Endothelial cell of umbilical vein (primary cell): ENCODE measurements at regions not wholly inside any gene's neighbourhood (a gene's known extent, or its start where the extent isn't known, plus 50 kb on each side); places are given as distances from the start of the nearest gene placed in this dataset.
"Not testable (repeated sequence)": the region's sequence is repeated elsewhere in the genome, so short reads cannot be mapped to it uniquely, and the experiment has no call there.

ENCODE experiments used
- BruUV-seq: library from RNA; stranded (reverse); fragments of 400-500 nt; replicated peaks from 2 replicates; lab custom pipeline; 2021; lab: Mats Ljungman, UMichigan
- CTCF ChIA-PET: fragments of 300-600, 350-600 bp; sonication (Branson Sonifier 250); formaldehyde crosslinking; loops from one replicate; lab custom pipeline; 2021; ENCODE audit warnings: antibody characterized with exemption, inconsistent platforms; lab: Charles Lee
- POLR2A ChIA-PET: fragments of 300-600, 350-600 bp; sonication (Branson Sonifier 250); formaldehyde crosslinking; loops from one replicate; lab custom pipeline; 2021; ENCODE audit warnings: antibody characterized with exemption, inconsistent platforms; lab: Charles Lee
- DNase-seq: peaks from one replicate; pipeline ENCODE4 v3.0.0-alpha.2; 2011; ENCODE audit warnings: low read depth, low spot score
- FAIRE-seq: peaks from 2 replicates; lab custom pipeline; 2011; peaks lifted over from hg19 to GRCh38; lab: Jason Lieb, UNC
- H2AFZ ChIP-seq: 2 replicates; pipeline ENCODE4 v1.6.0; 2012; ENCODE audit warnings: low read depth, low read length, control low read depth, inconsistent platforms
- H3K27ac ChIP-seq: 2 replicates; pipeline ENCODE4 v1.5.1; 2011; ENCODE audit warnings: low read depth, mild to moderate bottlenecking, control low read depth, low read length, moderate library complexity; ENCODE audit not compliant: insufficient read depth
- H3K27me3 ChIP-seq, 2 experiments: 2 replicates each; pipeline versions ENCODE4 v1.6.0 to v1.6.1; 2011; ENCODE audit warnings: low read length in 2 of 2, mixed read lengths in 1 of 2; ENCODE audit not compliant: control insufficient read depth in 2 of 2, insufficient read depth in 2 of 2
- H3K36me3 ChIP-seq, 2 experiments: 2 replicates in 1 of 2; 3 replicates in 1 of 2; pipeline ENCODE4 v1.5.1; 2011; ENCODE audit warnings: low read length in 2 of 2, mild to moderate bottlenecking in 1 of 2, moderate library complexity in 1 of 2; ENCODE audit not compliant: control insufficient read depth in 2 of 2, insufficient read depth in 2 of 2; ENCODE audit errors: extremely low read depth in 1 of 2
- H3K4me1 ChIP-seq: 3 replicates; pipeline ENCODE4 v1.5.1; 2011; ENCODE audit warnings: mild to moderate bottlenecking, low read length; ENCODE audit not compliant: control insufficient read depth, insufficient read depth; ENCODE audit errors: extremely low read depth
- H3K4me2 ChIP-seq: 2 replicates; pipeline ENCODE4 v1.6.1; 2011; ENCODE audit warnings: low read length, control low read depth, mixed read lengths; ENCODE audit not compliant: insufficient read depth
- H3K4me3 ChIP-seq, 3 experiments: fragments of 200-600 bp in 1 of 3; sonication (generic), shearing (Covaris generic) in 1 of 3; replicated peaks in 1 of 3; 2 replicates each; pipeline ENCODE4 v1.5.1; 2011 to 2016; ENCODE audit warnings: control low read depth in 3 of 3, low read length in 3 of 3, mild to moderate bottlenecking in 2 of 3, inconsistent platforms in 1 of 3, low read depth in 1 of 3, moderate library complexity in 1 of 3; ENCODE audit not compliant: insufficient read depth in 1 of 3
- H3K79me2 ChIP-seq: 2 replicates; pipeline ENCODE4 v1.6.0; 2012; ENCODE audit warnings: low read length, inconsistent platforms; ENCODE audit not compliant: control insufficient read depth, insufficient read depth
- H3K9ac ChIP-seq: replicated peaks from 2 replicates; pipeline ENCODE3; 2011; ENCODE audit warnings: low read length, control low read depth; ENCODE audit not compliant: insufficient read depth; ENCODE audit errors: extremely low read depth
- H3K9me1 ChIP-seq: replicated peaks from 3 replicates; pipeline ENCODE4 v1.6.0; 2011; ENCODE audit warnings: mild to moderate bottlenecking, low read length; ENCODE audit not compliant: control insufficient read depth, insufficient read depth; ENCODE audit errors: extremely low read depth
- H3K9me3 ChIP-seq: replicated peaks from 2 replicates; pipeline ENCODE4 v1.5.1; 2012; ENCODE audit warnings: low read length, inconsistent platforms; ENCODE audit not compliant: control insufficient read depth, insufficient read depth
- H4K20me1 ChIP-seq: replicated peaks from 2 replicates; pipeline ENCODE3; 2011; ENCODE audit warnings: mild to moderate bottlenecking, low read length; ENCODE audit not compliant: control insufficient read depth, insufficient read depth; ENCODE audit errors: extremely low read depth
- CTCF ChIP-seq, 2 donors: IDR thresholded peaks; 1 replicate in 1 of 2; 2 replicates in 1 of 2; pipeline ENCODE4 v1.5.1; 2011; ENCODE audit warnings: low read length in 2 of 2, mild to moderate bottlenecking in 2 of 2, moderate library complexity in 2 of 2, control low read depth in 1 of 2, inconsistent platforms in 1 of 2, low read depth in 1 of 2; ENCODE audit not compliant: insufficient read depth in 1 of 2; ENCODE audit errors: extremely low read depth in 1 of 2
- EZH2 ChIP-seq: IDR thresholded peaks from 2 replicates; pipeline ENCODE4 v1.6.1; 2012; ENCODE audit warnings: borderline replicate concordance, low read depth, mild to moderate bottlenecking, moderate library complexity, low read length, inconsistent platforms; ENCODE audit not compliant: severe bottlenecking
- FOS ChIP-seq: IDR thresholded peaks from 2 replicates; pipeline ENCODE4 v1.6.1; 2011; ENCODE audit warnings: mild to moderate bottlenecking, low read length, moderate library complexity, borderline replicate concordance; ENCODE audit not compliant: insufficient read depth
- GATA2 ChIP-seq: IDR thresholded peaks from 2 replicates; pipeline ENCODE4 v1.7.0; 2011; ENCODE audit warnings: low read depth, mild to moderate bottlenecking, moderate library complexity, mixed read lengths, low read length; ENCODE audit not compliant: insufficient read length, insufficient read depth
- JUN ChIP-seq: IDR thresholded peaks from 2 replicates; pipeline ENCODE4 v1.6.1; 2011; ENCODE audit warnings: borderline replicate concordance, low read depth; ENCODE audit not compliant: insufficient read length, insufficient read depth
- MAX ChIP-seq: IDR thresholded peaks from 2 replicates; pipeline ENCODE4 v1.6.1; 2011; ENCODE audit not compliant: insufficient read depth, insufficient read length
- MYC ChIP-seq: IDR thresholded peaks from one replicate; pipeline ENCODE4 v1.6.1; 2011; ENCODE audit warnings: mild to moderate bottlenecking, low read depth, low read length
- POLR2A ChIP-seq: IDR thresholded peaks from 2 replicates; pipeline ENCODE4 v1.6.1; 2012; ENCODE audit warnings: low read depth, mild to moderate bottlenecking, control low read depth, low read length
- POLR2AphosphoS5 ChIP-seq: IDR thresholded peaks from 2 replicates; pipeline ENCODE4 v1.6.1; 2012; ENCODE audit warnings: low read depth, mild to moderate bottlenecking, control low read depth, low read length, moderate library complexity; ENCODE audit not compliant: insufficient read depth
- dilution Hi-C: fragments of 300-500 bp; cut with MboI; formaldehyde crosslinking; loops from one replicate; pipeline ENCODE4 v1.15.0; 2019; ENCODE audit warnings: low sequenced_read_pairs; ENCODE audit not compliant: extremely low pct_ligation_motif_present
- intact Hi-C: fragments of 100-400 bp; cut with micrococcal nuclease; formaldehyde crosslinking; loops from one replicate; pipeline ENCODE4 v1.10.0; 2022

GRCh38 chr1:242946206-242946605 lies 308.9 kb downstream of the CEP170 start:
- Histone ChIP-seq H4K20me1 (no peaks in the 10 kb centered on the region), H3K27ac (no peak overlapping the region), H3K9me1 (no peaks in the 10 kb centered on the region), H3K9me3 (no peaks in the 10 kb centered on the region), H3K4me1 (no peaks in the 10 kb centered on the region), H2AFZ (no peak overlapping the region), H3K27me3 (no peaks in the 10 kb centered on the region), H3K79me2 (no peaks in the 10 kb centered on the region), H3K4me2 (no peak overlapping the region), H3K9ac (no peak overlapping the region), H3K4me3 (no peak overlapping the region), H3K36me3 (no peaks in the 10 kb centered on the region)
- CTCF ChIA-PET: no interaction called here
- DNase-seq (no peak), FAIRE-seq (no peak)
- intact Hi-C loops: no loop called here
- BruUV-seq: no TSS peak
- POLR2A ChIA-PET: no interaction called here
- TF ChIP-seq MYC: no peak
- TF ChIP-seq GATA2: no peak
- TF ChIP-seq POLR2AphosphoS5: no peak
- TF ChIP-seq FOS: no peak
- no peak for TF ChIP-seq POLR2A
- TF ChIP-seq MAX: no peak
- TF ChIP-seq CTCF (IDR thresholded peaks at IDR 0.05; ENCODE audit: extremely low read depth in 1 of 2, insufficient read depth in 1 of 2, low read depth in 1 of 2, low read length in 2 of 2): no peak
- no peak for TF ChIP-seq EZH2
- no peak for TF ChIP-seq JUN
- dilution Hi-C loops: no loop called here

- H3K4me3 ChIP-seq, POLR2A ChIA-PET, dilution Hi-C loops, FAIRE-seq, intact Hi-C loops, DNase-seq, H3K9me1 ChIP-seq, H3K9me3 ChIP-seq, CTCF ChIA-PET, H3K36me3 ChIP-seq, H3K27ac ChIP-seq, H2AFZ ChIP-seq, H3K27me3 ChIP-seq, BruUV-seq, H3K9ac ChIP-seq, H3K79me2 ChIP-seq, H3K4me2 ChIP-seq, H4K20me1 ChIP-seq, H3K4me1 ChIP-seq: not testable (repeated sequence)
Observed at GRCh38 chr1:242936725-242937124, 318.4 kb downstream of the CEP170 start.

- H3K9me3 ChIP-seq, H2AFZ ChIP-seq, H4K20me1 ChIP-seq, FAIRE-seq, dilution Hi-C loops, CTCF ChIA-PET, H3K4me2 ChIP-seq, POLR2A ChIA-PET, BruUV-seq, H3K4me1 ChIP-seq, intact Hi-C loops, H3K4me3 ChIP-seq, H3K79me2 ChIP-seq, DNase-seq, H3K9me1 ChIP-seq, H3K9ac ChIP-seq, H3K27ac ChIP-seq, H3K36me3 ChIP-seq, H3K27me3 ChIP-seq: not testable (repeated sequence)
Observed at GRCh38 chr1:242924717-242925116, 330.4 kb downstream of the CEP170 start.
